Tibial nerve (tissue), 4 donors: ENCODE measurements at regions not wholly inside any gene's neighbourhood (a gene's known extent, or its start where the extent isn't known, plus 50 kb on each side); places are given as distances from the start of the nearest gene placed in this dataset.

Experiments
- CTCF ChIP-seq, 5 experiments: fragments of 200-600 bp in 3 of 5; fragments of 450-650 bp in 2 of 5; sonication (generic) in 3 of 5; IDR thresholded peaks; one replicate each; pipeline ENCODE4 v1.5.1; 2016 to 2019; ENCODE audit warnings: antibody characterized with exemption in 5 of 5, mild to moderate bottlenecking in 3 of 5, moderate library complexity in 2 of 5
- EP300 ChIP-seq, 2 donors: sonication (generic); formaldehyde crosslinking; IDR thresholded peaks; one replicate each; pipeline ENCODE4 v1.6.1; 2017; ENCODE audit warnings: antibody characterized with exemption in 2 of 2, mild to moderate bottlenecking in 1 of 2
- POLR2A ChIP-seq, 2 donors: fragments of 450-650 bp; IDR thresholded peaks; one replicate each; pipeline ENCODE4 v1.6.1; 2017; ENCODE audit warnings: antibody characterized with exemption in 2 of 2, mild to moderate bottlenecking in 2 of 2, moderate library complexity in 2 of 2

DNA sequence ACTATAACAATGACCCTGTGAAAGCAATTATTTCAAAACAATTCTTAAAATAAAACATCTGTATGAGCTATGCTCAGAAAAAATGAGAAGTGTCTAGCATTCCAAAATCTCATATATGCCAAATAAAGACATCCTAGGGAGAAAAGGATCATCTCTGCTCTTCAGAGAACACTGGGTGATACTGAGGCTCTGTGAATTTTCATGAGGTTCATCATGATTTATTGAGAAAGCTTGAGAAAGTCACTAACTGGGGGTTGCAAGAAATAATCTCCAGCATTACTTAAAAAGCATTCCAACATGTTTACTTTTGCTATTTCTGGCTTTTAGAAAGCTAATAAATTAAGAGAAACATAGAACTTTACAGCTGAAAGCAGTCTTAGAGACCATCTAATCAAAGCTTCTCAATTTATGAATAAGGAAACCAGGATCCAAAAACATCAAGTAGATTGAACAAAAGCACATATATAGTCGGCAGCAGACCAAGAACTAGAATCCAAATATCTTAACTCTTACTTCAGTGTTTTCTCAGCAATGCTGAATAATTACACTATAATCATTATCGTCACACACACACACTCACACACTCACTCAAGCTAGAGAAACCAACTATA lies 372.8 kb downstream of the NR2F1-AS1 start:
- TF ChIP-seq CTCF (IDR thresholded peaks at IDR 0.05) (no peak), EP300 (IDR thresholded peaks at IDR 0.05) (no peak), POLR2A (IDR thresholded peaks at IDR 0.05) (no peak)
